HCT116 (cell line): ENCODE measurements at regions not wholly inside any gene's neighbourhood (a gene's known extent, or its start where the extent isn't known, plus 50 kb on each side); places are given as distances from the start of the nearest gene placed in this dataset.

ENCODE experiments used
- ATAC-seq: fragments of 200-7000 bp; cut with Tn5 transposase; 2 replicates; pipeline ENCODE4 v1.9.1; 2020; ENCODE audit warnings: mild to moderate bottlenecking, moderate library complexity
- BruUV-seq: library from RNA; stranded (reverse); fragments of 400-500 nt; replicated peaks from 2 replicates; lab custom pipeline; 2021; lab: Mats Ljungman, UMichigan
- CTCF ChIA-PET: fragments of 300-600 bp; sonication (Branson Sonifier 250); formaldehyde crosslinking; loops from one replicate; lab custom pipeline; 2021; ENCODE audit warnings: antibody characterized with exemption; lab: Charles Lee
- POLR2A ChIA-PET: fragments of 300-600, 350-600 bp; sonication (Branson Sonifier 250); formaldehyde crosslinking; loops from one replicate; lab custom pipeline; 2021; ENCODE audit warnings: antibody characterized with exemption; lab: Charles Lee
- RAD21 ChIA-PET, 2 experiments: fragments of 300-600 bp; sonication (Branson Sonifier 250); formaldehyde crosslinking; loops; one replicate each; lab custom pipeline; 2023; ENCODE audit warnings: low total read pairs in 2 of 2; ENCODE audit not compliant: uncharacterized antibody in 2 of 2, unreplicated experiment in 2 of 2, low non-redundant PET in 1 of 2; lab: Charles Lee
- DNase-seq: peaks from one replicate; pipeline ENCODE4 v3.0.0-alpha.2; 2010; ENCODE audit warnings: low read depth, low spot score
- H2AFZ ChIP-seq: fragments of 200-600 bp; shearing (Covaris generic), sonication (generic); 2 replicates; pipeline ENCODE4 v1.6.1; 2017; ENCODE audit warnings: low read depth, mixed run types, mixed read lengths, antibody characterized with exemption, low read length; ENCODE audit not compliant: poor library complexity, severe bottlenecking
- H3K27ac ChIP-seq: 2 replicates; pipeline ENCODE4 v1.5.1; 2012; ENCODE audit warnings: low read depth, low read length
- H3K27me3 ChIP-seq: fragments of 200-600 bp; sonication (generic); 2 replicates; pipeline ENCODE4 v1.6.1; 2016; ENCODE audit warnings: mixed run types, low read length, mixed read lengths; ENCODE audit not compliant: insufficient read depth
- H3K36me3 ChIP-seq, 2 experiments: fragments of 200-500 bp in 1 of 2; fragments of 200-600 bp in 1 of 2; sonication (Bioruptor generic) in 1 of 2; sonication (generic) in 1 of 2; 2 replicates each; pipeline versions ENCODE4 v1.5.1 to v1.6.1; 2014 to 2016; ENCODE audit warnings: low read length in 2 of 2, inconsistent platforms in 1 of 2, mixed read lengths in 1 of 2, mixed run types in 1 of 2; ENCODE audit not compliant: insufficient read depth in 2 of 2, control insufficient read depth in 1 of 2
- H3K4me1 ChIP-seq, 2 experiments: fragments of 200-600 bp in 1 of 2; sonication (generic) in 1 of 2; 2 replicates each; pipeline versions ENCODE4 v1.5.1 to v1.6.1; 2012 to 2017; ENCODE audit warnings: low read length in 2 of 2, inconsistent platforms in 1 of 2, mild to moderate bottlenecking in 1 of 2, mixed read lengths in 1 of 2, mixed run types in 1 of 2, moderate library complexity in 1 of 2; ENCODE audit not compliant: insufficient read depth in 2 of 2, control insufficient read depth in 1 of 2
- H3K4me2 ChIP-seq: fragments of 200-600 bp; sonication (generic); 2 replicates; pipeline ENCODE4 v1.6.1; 2017; ENCODE audit warnings: mixed run types, low read length, mixed read lengths
- H3K4me3 ChIP-seq, 2 experiments: fragments of 200-600 bp in 1 of 2; sonication (generic) in 1 of 2; replicated peaks in 1 of 2; 2 replicates each; pipeline ENCODE4 v1.5.1; 2011 to 2016; ENCODE audit warnings: low read length in 2 of 2, control low read depth in 1 of 2, low read depth in 1 of 2, mild to moderate bottlenecking in 1 of 2, mixed read lengths in 1 of 2, mixed run types in 1 of 2
- H3K79me2 ChIP-seq: fragments of 200-600 bp; sonication (generic); 2 replicates; pipeline ENCODE4 v1.6.1; 2017; ENCODE audit warnings: mild to moderate bottlenecking, mixed run types, low read length, moderate library complexity, mixed read lengths; ENCODE audit not compliant: insufficient read depth
- H3K9ac ChIP-seq: fragments of 200-600 bp; sonication (generic); 2 replicates; pipeline ENCODE4 v1.6.1; 2016; ENCODE audit warnings: low read length, mixed read lengths
- H3K9me2 ChIP-seq: fragments of 200-600 bp; sonication (generic), shearing (Covaris generic); 2 replicates; pipeline ENCODE4 v1.6.1; 2017; ENCODE audit warnings: mixed run types, mild to moderate bottlenecking, moderate library complexity; ENCODE audit not compliant: insufficient read depth
- H3K9me3 ChIP-seq, 2 experiments: fragments of 200-500 bp in 1 of 2; fragments of 200-600 bp in 1 of 2; sonication (Bioruptor generic) in 1 of 2; sonication (generic) in 1 of 2; 2 replicates each; pipeline ENCODE4 v1.6.1; 2014 to 2017; ENCODE audit warnings: low read length in 2 of 2, mixed read lengths in 2 of 2, inconsistent platforms in 1 of 2, low read depth in 1 of 2, mild to moderate bottlenecking in 1 of 2, mixed run types in 1 of 2, moderate library complexity in 1 of 2; ENCODE audit not compliant: control insufficient read depth in 1 of 2, insufficient read depth in 1 of 2
- H4K20me1 ChIP-seq: fragments of 200-600 bp; sonication (generic), shearing (Covaris generic); 2 replicates; pipeline ENCODE4 v1.6.1; 2017; ENCODE audit warnings: mixed run types, mild to moderate bottlenecking, moderate library complexity; ENCODE audit not compliant: insufficient read depth
- CBX3 ChIP-seq: IDR thresholded peaks from 2 replicates; pipeline ENCODE4 v1.6.1; 2012; ENCODE audit warnings: low read depth
- ELF1 ChIP-seq: IDR thresholded peaks from 2 replicates; pipeline ENCODE4 v1.6.1; 2012; ENCODE audit warnings: low read depth, borderline replicate concordance
- FOSL1 ChIP-seq: IDR thresholded peaks from 2 replicates; pipeline ENCODE4 v1.6.1; 2012; ENCODE audit warnings: low read depth
- JUND ChIP-seq: IDR thresholded peaks from 2 replicates; pipeline ENCODE4 v1.6.1; 2012
- POLR2A ChIP-seq: IDR thresholded peaks from 2 replicates; pipeline ENCODE4 v1.7.0; 2011; ENCODE audit warnings: borderline replicate concordance; ENCODE audit not compliant: insufficient read depth, insufficient read length; ENCODE audit errors: extremely low read depth
- POLR2AphosphoS5 ChIP-seq: IDR thresholded peaks from 2 replicates; pipeline ENCODE4 v1.6.1; 2011; ENCODE audit warnings: mild to moderate bottlenecking, low read depth, low read length, moderate library complexity
- RAD21 ChIP-seq: IDR thresholded peaks from 2 replicates; pipeline ENCODE4 v1.6.1; 2012; ENCODE audit warnings: low read depth, mild to moderate bottlenecking
- SP1 ChIP-seq: IDR thresholded peaks from 2 replicates; pipeline ENCODE4 v1.6.1; 2012; ENCODE audit warnings: low read depth
- ZFX ChIP-seq: fragments of 450-650 bp; IDR thresholded peaks from 2 replicates; pipeline ENCODE4 v1.6.1; 2017
- ZNF274 ChIP-seq: fragments of 200-500 bp; sonication (Bioruptor generic); IDR thresholded peaks from 2 replicates; pipeline ENCODE4 v1.6.1; 2014; ENCODE audit warnings: mild to moderate bottlenecking, low read depth, low read length, inconsistent platforms
- intact Hi-C: fragments of 100-400 bp; cut with micrococcal nuclease; formaldehyde crosslinking; loops from 2 replicates; pipeline ENCODE4 v1.10.0; 2022

- intact Hi-C loops = no loop called here
- POLR2A ChIA-PET = no interaction called here
These were observed 94.3 kb downstream of the TNFAIP2 start for GRCh38 chr14:103217538-103217937.

GRCh38 chr14:103220134-103220981 is 97.1 kb downstream of the TNFAIP2 start:
- no peaks in the 10 kb centered on the region for H4K20me1 ChIP-seq
- H3K79me2 ChIP-seq = no peaks in the 10 kb centered on the region
- ChIA-PET RAD21 (no interaction called here), POLR2A (no interaction called here), CTCF (no interaction called here)
- H3K9ac ChIP-seq = no peak overlapping the region
- H3K27ac ChIP-seq = no peak overlapping the region
- TF ChIP-seq ELF1 (no peak), POLR2A (no peak), JUND (no peak), FOSL1 (no peak), CBX3 (no peak)
- intact Hi-C loops = no loop called here
- H3K27me3 ChIP-seq = no peaks in the 10 kb centered on the region
- DNase-seq (no peak), ATAC-seq (no peak)
- no peaks in the 10 kb centered on the region for H3K9me3 ChIP-seq
- H2AFZ ChIP-seq = no peak overlapping the region
- no peaks in the 10 kb centered on the region for H3K36me3 ChIP-seq
- no TSS peak for BruUV-seq
- no peaks in the 10 kb centered on the region for H3K9me2 ChIP-seq
- no peak overlapping the region for H3K4me3 ChIP-seq
- H3K4me2 ChIP-seq = no peak overlapping the region
- H3K4me1 ChIP-seq = no peaks in the 10 kb centered on the region

More at GRCh38 chr14:103217538-103217937, 94.3 kb downstream of the TNFAIP2 start:
- TF ChIP-seq RAD21 = no peak
- TF ChIP-seq ZNF274 = no peak
- TF ChIP-seq POLR2AphosphoS5 = no peak
- no peak for TF ChIP-seq SP1
- no peak for TF ChIP-seq ZFX
- Histone ChIP-seq H3K9me3 (no peaks in the 10 kb centered on the region), H4K20me1 (no peaks in the 10 kb centered on the region), H3K27ac (no peak overlapping the region), H3K36me3 (no peaks in the 10 kb centered on the region), H3K9ac (no peak overlapping the region), H3K4me2 (no peak overlapping the region), H2AFZ (no peak overlapping the region), H3K4me1 (no peaks in the 10 kb centered on the region), H3K4me3 (no peak overlapping the region), H3K27me3 (no peaks in the 10 kb centered on the region), H3K79me2 (no peaks in the 10 kb centered on the region), H3K9me2 (no peaks in the 10 kb centered on the region)
- RAD21 ChIA-PET = no interaction called here
- ATAC-seq = no peak
- no TSS peak for BruUV-seq
- CTCF ChIA-PET = no interaction called here
- no peak for DNase-seq
